Activated T-cell treated with anti-CD3 and anti-CD28 coated beads, Interleukin-2, amount 50 U/mL, for 48 hours (primary cell): ENCODE measurements at regions not wholly inside any gene's neighbourhood (a gene's known extent, or its start where the extent isn't known, plus 50 kb on each side); places are given as distances from the start of the nearest gene placed in this dataset.
A peak's percentile ranks its signal among the peaks of the same experiment; 100 is the strongest.
"Not testable (repeated sequence)": the region's sequence is repeated elsewhere in the genome, so short reads cannot be mapped to it uniquely, and the experiment has no call there.

ENCODE experiments used
- DNase-seq, 2 experiments: peaks; one replicate each; pipeline ENCODE4 v3.0.0-alpha.2; 2020

DNA sequence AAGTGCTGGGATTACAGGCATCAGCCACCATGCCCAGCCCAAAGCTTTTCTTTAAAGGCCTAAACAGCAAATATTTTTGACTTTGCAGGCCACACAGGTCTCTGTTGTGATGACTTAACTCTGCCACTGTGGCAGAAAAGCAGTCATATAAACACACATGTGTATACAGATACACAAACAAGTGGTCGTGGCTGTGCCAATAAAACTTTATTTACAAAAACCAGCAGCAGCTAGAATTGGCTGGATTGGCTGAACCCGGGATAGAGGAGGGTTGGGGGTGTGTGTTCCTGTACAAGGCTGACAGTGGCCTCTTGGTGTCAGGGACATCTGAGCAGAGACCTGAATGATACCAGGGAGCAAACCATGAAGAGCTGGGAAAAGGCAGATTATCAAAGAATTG, 95.6 kb downstream of the NCOR2 start:
- DNase-seq: no peak

DNA sequence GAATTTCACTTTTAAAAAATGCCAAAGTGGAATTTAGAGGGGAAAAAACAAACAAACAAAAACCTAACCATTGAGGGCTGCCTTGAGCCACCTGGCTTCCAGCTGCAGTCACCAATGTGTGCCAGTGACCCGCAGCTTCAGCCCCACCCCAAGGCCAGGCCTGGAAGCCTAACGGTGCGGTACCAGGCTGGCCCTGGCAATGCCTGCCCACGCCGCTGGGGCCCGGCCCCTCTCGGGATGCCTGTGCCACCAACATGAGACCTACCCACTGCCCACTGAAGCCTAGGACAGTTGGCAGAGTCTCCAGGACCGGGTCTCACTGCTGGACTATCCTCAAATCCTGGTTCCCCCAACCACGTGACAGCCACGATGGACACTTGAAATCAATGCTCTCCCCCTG, 96.6 kb downstream of the NCOR2 start:
- DNase-seq: no peak

DNA sequence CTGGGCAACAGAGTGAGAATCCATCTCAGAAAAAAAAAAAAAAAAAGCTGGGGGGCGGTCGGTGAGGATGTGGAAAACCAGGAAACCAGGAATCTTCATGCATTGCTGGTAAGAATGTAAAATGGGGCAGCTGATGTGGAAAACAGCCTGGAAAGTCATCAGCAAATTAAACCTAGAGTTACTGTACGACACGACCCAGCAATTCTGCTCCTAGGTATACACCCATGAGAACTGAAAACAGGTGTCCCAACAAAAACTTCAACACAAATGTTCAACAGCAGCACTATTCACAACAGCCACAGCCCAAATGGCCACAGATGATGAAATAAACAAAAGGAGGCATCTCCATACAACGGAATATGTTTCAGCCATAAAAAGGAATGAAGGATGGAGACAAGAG, 97.3 kb downstream of the NCOR2 start:
- no peak for DNase-seq

DNA sequence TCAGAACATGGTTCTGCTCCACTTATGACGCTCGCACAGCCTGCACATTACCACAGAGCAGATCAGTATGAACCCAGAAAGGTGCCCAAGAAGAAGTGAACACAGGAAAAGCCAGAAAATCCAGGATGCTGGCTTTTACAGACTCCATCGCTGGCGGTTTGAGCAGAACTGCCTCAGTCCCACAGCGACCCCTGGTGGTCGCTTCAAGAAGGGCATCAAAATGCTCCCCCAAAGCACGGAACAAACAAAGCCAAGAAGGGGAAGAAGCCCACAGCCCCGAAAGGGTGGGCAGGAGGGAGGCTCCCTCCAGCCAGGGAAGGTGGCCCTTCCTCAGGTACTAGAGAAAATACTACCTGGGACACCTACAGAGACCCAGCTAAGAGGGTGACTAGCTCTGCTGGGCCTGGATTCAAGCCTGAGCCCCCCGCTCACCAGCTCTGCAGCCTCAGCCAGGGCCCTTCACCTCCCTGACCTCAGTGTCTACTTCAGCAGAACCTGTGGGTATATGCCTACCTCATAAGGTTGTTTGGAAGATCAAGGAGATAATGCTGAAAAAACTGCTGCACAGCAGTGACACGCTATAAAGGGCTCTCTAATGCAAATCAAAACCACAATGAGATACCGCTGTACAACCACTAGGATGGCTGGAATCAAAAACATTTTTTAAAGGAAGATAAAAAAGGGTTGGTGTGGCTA, 98.1 kb downstream of the NCOR2 start:
- DNase-seq: peak; percentile 52 to 57

DNA sequence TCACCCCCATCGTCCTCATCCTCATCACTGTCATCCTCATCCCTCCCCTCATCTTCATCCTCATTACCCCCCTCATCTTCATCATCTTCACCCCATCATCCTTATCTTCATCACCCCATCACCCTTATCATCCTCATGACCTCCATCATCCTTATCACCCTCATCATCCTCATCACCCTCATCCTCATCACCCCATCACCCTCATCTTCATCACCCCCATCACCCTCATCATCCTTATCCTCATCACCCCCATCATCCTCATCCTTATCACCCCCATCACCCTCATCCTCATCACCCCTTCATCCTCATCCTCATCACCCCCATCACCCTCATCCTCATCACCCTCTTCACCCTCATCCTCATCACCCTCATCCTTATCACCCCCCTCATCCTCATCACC, 99.9 kb downstream of the NCOR2 start:
- DNase-seq: not testable (repeated sequence)

DNA sequence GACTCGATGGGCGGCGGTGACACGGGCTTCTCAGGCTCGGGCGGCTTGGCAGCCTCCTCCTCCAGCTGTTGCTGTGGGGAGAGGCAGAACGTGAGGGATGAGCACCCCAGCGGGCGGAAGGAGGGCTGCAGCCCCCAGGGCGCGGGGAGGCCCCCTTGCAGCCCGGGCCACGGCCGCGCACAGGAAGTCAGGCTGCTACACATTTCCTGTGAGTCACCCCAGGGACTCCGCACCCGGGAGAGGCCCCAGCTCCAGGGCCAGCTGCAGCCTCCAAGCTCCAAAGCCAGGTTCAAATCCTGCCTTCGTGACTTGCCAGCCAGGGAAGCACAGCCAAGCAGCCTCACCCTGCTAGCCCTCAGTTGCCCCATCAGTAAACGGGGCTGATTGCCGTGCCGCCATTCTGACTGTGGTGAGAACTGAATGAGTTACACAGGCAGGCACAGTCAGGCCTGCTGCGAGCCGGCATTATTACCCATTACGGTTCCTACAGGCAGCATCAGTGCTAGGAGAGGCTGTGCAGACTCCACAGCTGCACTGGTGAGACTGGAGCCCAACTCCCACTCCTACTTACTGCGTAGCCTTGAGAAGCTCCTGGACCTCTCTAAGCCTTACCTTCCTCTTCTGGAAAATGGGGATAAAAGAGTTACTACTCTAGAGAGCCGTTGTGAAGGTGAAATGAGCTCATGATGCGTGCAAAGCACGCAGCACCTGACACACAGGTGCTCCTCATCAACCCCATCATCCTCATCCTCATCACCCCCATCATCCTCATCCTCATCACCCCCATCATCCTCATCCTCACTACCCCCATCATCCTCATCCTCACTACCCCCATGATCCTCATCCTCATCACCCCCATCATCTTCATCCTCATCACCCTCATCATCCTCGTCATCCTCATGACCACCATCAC, 100.9 kb downstream of the NCOR2 start:
- peak; percentile 87 to 90 for DNase-seq

DNA sequence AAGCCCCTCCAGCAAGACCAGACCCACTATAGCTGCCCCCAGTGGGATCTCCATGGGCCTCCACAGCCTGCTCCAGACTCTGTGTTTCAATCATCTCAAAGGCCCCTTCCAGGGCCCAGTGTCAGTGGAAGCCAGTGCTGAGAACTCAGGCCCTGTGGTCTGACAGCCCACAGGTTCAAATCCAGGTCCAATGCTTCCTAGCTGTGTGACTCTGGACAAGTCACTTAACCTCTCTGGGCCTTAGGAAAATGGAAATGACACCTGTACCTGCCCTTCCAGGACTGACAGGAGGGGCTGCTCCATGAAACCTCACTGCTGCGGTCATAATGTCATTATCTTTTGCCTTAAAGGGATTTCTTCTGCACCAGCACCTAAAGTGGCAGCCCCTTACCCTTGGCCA, 101.9 kb downstream of the NCOR2 start:
- DNase-seq: no peak

DNA sequence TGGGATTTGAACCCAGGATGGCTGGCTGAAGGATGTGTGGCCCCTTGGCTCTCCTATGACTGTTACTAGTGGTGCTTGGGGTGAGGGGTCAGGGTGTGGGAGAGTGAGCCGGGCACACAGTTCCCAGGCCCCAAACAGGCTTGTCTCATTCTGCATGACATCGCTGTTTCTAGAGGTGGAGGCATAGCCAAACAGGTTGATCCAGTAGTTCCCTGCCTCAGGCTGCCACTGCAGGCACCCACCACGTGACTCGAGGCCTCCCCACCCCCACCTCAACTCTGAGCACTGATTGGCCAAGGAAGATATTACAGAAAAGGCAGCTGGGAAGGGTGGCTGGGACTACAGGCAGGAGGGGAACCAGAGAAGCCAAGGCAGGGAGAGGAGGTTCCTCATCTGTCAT, 102.6 kb downstream of the NCOR2 start:
- no peak for DNase-seq

DNA sequence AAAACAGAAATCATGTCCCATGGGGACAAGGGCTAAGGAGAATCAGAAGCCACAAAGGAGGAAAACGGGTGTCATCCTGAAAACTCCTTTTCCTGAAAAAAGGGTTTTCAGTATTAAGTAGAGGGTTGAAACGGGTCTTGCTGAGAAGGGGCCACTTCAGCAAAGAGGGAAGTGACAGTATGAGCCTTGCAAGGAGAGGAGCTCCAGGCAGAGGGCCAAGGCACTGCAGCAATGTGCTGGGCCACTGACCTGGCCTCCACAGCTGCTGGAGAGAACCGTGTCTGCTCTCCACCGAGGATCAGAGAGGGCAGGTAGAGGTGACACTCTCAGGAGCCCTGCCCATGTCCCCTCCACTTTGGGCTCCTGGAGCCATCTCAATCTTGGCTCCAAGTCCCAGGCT, 103.3 kb downstream of the NCOR2 start:
- DNase-seq: no peak

DNA sequence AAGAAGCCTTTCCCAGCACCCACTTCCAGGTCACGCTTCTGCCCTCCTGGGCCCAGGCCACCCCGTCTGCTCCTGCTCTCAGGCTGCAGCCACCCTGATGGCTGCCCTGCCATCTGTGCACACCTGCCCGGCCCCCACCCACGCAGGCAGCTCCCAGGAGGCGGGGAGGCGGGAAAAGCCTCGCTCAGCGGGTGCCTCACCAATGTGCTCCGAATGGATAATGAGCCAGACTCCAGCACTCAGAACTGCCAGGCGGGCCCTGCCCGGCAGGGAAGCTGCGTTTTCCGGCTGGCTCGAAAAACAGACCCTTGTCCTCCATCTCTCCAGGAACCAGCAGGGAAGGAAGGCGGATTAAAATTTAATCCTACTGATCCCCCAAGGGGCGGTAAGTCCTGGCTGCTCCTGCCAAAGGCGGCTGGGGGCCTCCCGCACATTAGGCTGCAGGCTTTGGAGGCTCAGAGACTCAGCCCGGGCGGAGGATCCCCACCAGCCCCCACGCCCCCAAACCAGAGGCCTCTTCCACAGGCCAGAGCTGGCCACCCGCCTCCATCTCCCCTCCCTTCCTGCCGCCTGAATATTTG, 104.0 kb downstream of the NCOR2 start:
- no peak for DNase-seq

DNA sequence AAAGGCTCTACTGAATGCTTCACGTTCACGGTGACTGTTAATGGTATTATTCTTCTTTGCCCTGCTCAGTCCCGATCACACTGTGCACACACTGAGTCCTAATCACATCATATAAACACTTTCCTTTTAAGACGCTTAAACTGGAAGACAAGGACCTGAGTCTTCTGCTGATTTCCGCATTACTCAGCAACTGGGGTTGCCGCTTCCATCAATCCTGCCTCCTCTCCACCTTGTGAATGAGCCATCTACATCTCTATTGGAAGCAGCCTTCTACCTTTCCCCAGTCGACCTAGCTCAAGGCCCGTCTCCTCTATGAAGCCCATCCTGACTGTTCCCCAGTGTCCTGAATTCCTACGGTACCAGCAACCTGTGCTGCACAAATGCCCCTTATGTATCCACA, 104.7 kb downstream of the NCOR2 start:
- no peak for DNase-seq

DNA sequence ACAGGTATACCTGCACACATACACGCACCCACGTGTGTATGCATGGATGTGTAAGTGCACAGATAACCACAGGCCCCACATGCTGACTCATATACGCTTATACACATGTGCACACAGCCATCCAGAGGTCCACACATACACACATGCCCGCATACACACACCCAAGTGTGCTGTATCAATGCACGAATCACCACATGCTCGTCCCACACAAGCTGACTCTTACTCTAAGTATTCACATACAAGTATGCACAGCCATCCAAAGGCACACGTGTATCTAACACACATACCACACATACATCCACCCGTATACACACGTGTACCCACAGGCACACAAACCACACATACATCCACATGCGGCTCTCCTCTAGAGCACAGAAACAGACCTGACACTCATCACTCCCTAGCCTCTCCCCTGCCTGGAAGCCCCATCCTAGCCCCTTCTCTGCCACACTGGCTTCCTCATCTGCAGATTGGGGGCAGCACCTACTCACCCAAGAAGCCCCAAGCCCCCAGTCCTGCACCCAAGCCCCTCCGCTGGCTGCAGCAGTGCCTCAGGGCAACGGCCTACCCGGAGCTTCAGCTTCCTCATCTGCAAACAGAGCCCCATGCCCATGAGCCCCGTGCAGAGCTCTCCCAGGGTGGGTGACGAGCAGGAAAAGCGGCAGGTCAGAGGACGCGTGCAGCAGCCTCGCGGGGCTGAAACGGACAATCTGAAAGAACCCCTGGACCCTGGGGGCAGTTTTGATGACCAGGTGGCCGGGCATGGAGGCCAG, 105.4 kb downstream of the NCOR2 start:
- DNase-seq: no peak

DNA sequence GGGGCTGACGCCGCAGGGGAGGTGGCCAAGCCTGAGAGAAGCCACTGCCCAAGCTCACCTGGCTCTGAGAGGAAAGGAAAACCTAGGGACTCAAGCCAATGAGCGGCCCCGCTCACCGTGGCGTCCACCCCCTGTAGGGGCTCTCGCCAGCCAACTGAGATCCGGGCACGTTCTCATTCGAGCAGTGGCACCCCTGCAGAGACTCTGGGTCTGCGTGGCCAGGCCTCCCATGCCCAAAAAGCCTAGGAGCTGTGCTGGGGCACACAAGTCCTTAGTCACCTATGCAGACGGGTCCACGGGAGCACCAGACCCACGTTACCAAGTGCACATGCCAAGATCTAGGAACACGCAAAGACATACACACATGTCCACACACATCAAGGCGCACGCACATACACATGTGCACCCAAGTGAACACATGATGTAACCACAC, 106.2 kb downstream of the NCOR2 start:
- DNase-seq: no peak

DNA sequence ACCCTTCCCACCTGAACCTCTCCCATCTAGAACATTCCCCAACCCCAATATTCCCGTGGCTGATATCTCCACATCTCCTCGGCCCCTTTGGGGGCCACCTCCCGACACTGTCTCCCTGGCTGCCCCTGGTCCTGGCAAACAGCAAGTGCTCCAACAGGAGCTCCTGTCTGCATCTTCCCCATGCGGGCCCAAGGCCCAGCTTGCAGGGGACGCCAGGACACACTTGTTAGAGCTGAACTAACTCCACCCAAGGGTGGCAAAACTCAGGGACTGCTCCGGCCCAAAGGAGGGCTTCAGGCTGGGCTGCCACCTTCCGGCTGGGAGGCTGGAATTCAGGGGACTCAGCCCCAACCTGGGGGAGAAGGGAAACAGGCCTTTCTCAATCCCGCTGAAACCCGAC, 106.6 kb downstream of the NCOR2 start:
- no peak for DNase-seq

DNA sequence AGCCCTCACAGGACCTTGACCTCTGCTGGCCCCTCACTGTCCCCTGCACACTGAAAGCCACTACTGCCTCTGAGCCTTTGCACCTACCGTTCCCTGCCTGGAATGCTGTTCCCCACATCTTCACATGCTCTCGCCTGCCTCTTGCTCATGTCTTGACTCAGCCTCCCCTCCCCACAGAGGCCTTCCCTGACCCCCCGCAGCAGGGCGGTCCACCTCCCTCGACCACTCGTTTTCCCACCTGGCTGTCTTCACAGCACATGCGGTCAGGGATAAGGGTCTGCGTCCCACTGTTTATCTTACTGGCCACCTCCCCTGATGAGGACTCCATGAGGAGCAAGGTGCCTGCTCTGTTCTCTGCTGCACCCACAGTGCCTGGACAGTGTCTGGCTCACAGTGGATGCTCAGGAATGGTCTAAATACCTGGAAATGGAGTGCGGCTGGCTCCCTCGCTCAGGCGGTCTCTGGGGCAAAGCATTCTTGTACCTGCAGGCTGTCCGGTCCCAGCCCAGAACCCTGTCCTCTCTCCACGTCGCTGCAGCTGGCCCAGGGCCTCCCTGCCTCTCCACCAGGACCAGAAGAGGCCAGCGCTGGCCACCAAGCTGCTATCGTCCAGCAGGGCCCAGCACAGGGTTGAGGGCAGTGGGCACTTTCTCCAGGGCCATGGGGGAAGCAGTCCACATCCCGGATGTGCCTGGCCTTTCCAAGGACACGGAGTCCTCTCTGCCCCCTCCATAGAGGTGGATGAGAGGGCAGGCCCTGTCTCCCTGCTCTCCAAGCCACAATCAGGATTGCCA, 107.4 kb downstream of the NCOR2 start:
- DNase-seq: no peak

DNA sequence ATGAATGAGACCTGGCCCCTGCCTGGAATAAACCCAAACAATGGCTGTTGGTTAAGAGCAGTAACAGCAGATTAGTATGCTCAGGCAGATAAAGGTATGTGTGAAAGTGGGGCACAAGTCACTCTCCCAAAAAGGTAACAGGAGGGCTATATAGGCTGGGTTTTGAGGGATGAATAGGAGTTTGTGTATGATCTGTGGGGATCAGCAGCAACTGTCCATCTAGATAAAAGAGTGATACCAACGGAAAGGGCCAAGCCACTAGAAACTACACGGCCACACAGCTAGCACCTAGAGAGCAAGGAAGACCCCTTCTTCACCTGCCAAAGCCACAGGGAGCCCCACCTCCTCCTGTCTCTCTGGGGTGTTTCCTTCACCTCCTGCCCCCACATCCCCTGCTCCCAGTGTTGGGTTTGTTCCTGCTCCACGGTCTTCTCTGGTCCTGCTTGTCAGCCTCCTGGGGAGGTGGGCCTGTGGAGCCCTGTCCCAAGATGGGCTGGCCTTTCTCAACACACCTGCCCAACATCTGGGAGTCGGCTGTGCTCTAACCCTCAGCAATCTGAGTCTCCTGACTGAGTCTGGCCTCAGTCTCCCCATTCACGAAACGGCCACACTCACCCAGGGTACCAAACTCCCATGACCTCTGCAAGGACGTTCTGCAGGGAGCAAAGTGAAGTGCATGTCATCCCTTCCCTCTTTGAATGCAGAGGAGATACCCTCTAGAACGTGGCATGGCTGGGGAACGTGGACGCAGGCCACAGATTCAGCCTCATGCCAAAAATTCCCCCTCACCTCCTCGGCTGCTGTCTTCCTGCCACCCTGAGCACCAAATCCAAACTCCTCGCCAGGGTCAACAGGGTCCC, 108.2 kb downstream of the NCOR2 start:
- DNase-seq: no peak

DNA sequence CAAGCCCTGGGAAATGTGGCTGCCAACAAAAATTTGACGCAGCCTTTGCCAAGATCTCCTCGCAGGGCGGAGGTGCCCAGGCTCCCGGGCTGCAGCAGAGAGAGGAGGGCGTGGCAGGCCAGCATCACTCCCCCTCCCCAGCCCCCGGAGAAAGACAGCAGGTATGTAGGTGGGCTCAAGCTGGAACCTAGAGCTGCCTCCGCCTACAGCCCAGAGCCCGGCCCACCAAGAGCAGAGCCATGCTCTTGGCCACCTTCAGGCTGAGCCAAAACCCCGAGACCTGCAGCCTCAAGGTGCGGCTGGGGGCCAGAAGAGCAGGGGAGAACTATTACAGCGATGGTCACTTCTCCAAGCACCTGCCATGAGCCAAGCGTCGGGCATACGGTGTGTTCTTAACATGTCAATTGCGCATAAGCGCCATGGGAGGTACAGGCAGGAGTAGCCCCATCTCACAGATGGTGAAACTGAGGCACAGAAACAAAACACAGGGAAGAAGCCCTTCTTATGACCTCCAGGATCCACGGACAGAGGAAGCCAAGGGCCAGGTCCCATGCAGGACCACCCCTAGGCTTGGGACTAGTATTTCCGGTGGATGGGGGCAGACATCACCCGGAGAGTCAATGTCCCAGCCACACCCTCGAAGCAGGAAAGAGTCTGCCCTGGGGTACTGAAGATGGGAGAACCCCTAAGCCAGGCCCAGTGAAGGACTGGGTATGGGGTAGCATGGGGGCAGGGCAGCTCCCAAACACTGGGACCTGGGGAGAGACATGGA, 109.0 kb downstream of the NCOR2 start:
- no peak for DNase-seq

DNA sequence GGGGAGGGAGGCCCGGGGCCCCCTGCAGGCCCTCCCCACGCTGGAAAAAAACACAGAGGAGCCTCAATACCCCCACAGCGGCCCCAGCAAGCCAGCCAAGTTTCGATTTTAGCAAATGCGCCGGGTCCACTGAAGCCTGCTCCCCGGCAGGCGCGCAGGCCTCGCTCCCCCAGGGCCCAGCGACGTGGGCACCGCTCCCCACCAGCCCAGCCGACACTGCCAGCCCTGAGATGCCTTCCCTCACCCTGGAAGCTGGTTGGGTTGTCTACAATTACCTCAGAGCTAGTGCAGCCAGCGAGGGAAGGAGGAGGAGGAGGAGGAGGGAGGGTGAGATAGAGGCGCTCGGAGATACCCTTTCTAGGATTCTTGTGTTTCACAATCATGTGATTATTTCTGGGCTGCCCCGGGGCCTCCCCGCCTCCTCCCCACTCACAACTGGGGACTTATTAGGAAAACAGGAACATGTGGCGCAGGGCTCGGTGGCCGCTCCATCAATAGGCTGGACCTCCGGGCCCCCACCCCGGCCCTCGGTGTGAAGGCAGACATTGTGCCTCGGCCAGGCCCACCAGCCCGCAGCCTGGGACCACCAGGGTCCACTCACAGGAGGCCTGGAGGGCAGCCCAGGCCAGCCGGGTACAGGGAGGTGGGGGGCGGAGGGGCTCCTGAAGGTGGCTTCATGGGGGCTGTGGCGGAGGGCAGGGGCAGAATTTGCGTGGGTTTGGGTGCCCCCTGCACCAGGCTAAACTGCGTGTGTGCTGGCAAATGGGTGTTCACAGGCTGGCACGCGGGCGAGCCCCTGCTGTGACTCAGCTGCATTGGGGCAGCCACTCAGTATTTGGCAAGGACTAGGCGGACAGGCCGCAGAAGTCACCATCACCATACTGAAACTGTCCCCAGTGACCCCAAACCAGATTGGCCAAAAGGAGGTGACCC, 109.9 kb downstream of the NCOR2 start:
- DNase-seq: peak; percentile 68 to 72

DNA sequence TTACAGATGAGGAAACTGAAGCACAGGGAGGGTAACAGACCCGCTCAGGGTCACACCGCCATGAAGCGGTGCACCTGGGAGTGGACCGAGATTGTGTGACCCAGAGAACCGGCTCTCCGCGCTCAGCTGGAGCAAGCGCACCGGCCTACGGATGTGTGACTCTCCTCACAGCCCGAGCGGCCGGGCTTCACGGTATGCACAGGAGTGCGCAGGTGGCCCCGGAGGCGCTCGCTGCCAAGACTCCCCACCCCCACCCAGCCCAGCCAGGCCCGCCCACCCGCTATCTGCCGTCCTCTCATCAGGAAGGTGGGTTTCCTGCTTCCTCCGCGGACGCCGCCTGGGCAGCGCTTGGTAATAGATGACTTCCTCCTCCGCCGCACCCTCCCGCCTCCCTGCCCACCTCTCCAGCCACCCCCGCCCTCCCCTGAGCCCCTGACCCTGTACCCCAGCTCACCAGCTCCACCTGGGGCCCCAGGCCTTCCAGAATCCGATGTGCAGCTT, 110.7 kb downstream of the NCOR2 start:
- DNase-seq: peak; percentile 39 to 52
